Loucy (cell line): ENCODE measurements at regions not wholly inside any gene's neighbourhood (a gene's known extent, or its start where the extent isn't known, plus 50 kb on each side); places are given as distances from the start of the nearest gene placed in this dataset.
"Not testable (repeated sequence)": the region's sequence is repeated elsewhere in the genome, so short reads cannot be mapped to it uniquely, and the experiment has no call there.

ENCODE experiments used
- H2AFZ ChIP-seq: fragments of 200-600 bp; sonication (generic); 2 replicates; pipeline ENCODE4 v1.6.0; 2016; ENCODE audit warnings: antibody characterized with exemption, mild to moderate bottlenecking, low read length, moderate library complexity
- H3F3A ChIP-seq: fragments of 200-600 bp; 2 replicates; pipeline ENCODE4 v1.6.0; 2016; ENCODE audit warnings: antibody characterized with exemption, low read depth, mild to moderate bottlenecking
- H3K27me3 ChIP-seq: fragments of 200-600 bp; sonication (generic); 2 replicates; pipeline ENCODE4 v1.6.1; 2014; ENCODE audit warnings: low read length, mild to moderate bottlenecking; ENCODE audit not compliant: insufficient read depth, poor library complexity, severe bottlenecking
- H3K36me3 ChIP-seq: fragments of 200-600 bp; sonication (generic); 2 replicates; pipeline ENCODE4 v1.6.1; 2016; ENCODE audit warnings: low read length; ENCODE audit not compliant: insufficient read depth
- H3K4me1 ChIP-seq: fragments of 200-600 bp; sonication (generic); 2 replicates; pipeline ENCODE4 v1.5.1; 2014; ENCODE audit warnings: low read length, mild to moderate bottlenecking; ENCODE audit not compliant: insufficient read depth, poor library complexity, severe bottlenecking
- H3K4me2 ChIP-seq: fragments of 200-600 bp; sonication (generic); 2 replicates; pipeline ENCODE4 v1.6.0; 2014; ENCODE audit warnings: antibody characterized with exemption, low read length, low read depth, mild to moderate bottlenecking; ENCODE audit not compliant: poor library complexity, severe bottlenecking
- H3K4me3 ChIP-seq: fragments of 200-600 bp; sonication (generic); 2 replicates; pipeline ENCODE4 v1.5.1; 2014; ENCODE audit warnings: low read length, mild to moderate bottlenecking, mixed read lengths; ENCODE audit not compliant: poor library complexity, severe bottlenecking
- H3K79me2 ChIP-seq: fragments of 200-600 bp; sonication (generic); 2 replicates; pipeline ENCODE4 v1.6.1; 2014; ENCODE audit warnings: low read length; ENCODE audit not compliant: insufficient read depth
- H3K9ac ChIP-seq: fragments of 200-600 bp; sonication (generic); 2 replicates; pipeline ENCODE4 v1.6.0; 2014; ENCODE audit warnings: mild to moderate bottlenecking, low read depth, low read length, moderate library complexity; ENCODE audit not compliant: poor library complexity, severe bottlenecking
- H3K9me2 ChIP-seq: fragments of 200-600 bp; sonication (generic); replicated peaks from 2 replicates; pipeline ENCODE4 v1.6.1; 2016; ENCODE audit warnings: low read depth, low read length, mixed read lengths
- H3K9me3 ChIP-seq: fragments of 200-600 bp; sonication (generic); 2 replicates; pipeline ENCODE4 v1.6.1; 2014; ENCODE audit warnings: mild to moderate bottlenecking, antibody characterized with exemption, low read length, low read depth; ENCODE audit not compliant: insufficient read depth
- H4K20me1 ChIP-seq: fragments of 200-600 bp; sonication (generic); 2 replicates; pipeline ENCODE4 v1.6.0; 2014; ENCODE audit warnings: antibody characterized with exemption, low read length, mild to moderate bottlenecking; ENCODE audit not compliant: insufficient read depth, poor library complexity, severe bottlenecking

DNA sequence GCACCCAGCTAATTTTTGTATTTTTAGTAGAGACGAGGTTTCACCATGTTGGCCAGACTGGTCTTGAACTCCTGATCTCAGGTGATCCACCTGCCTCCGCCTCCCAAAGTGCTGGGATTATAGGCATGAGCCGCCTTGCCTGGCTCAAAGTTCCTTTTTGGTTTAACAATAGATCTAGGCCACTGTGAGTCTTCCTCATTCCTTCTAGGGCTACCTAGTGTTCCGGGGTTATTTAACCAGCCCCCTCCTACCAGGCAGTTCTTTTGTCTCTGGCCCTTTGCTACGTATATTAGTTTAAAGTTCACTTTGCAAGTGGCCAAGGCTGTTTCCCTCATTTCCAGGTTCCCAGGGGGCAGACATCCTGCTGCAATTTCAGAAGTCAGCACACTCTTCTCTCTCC is 75.6 kb downstream of the SPDYE17 start:
- not testable (repeated sequence) for H3K4me1 ChIP-seq, H4K20me1 ChIP-seq, H3K9me2 ChIP-seq, H3F3A ChIP-seq, H3K79me2 ChIP-seq, H3K4me3 ChIP-seq, H3K36me3 ChIP-seq, H3K9me3 ChIP-seq, H2AFZ ChIP-seq, H3K9ac ChIP-seq, H3K4me2 ChIP-seq, H3K27me3 ChIP-seq

GRCh38 chr7:76955124-76955523 is 77.0 kb downstream of the SPDYE17 start:
- not testable (repeated sequence) for H3K4me1 ChIP-seq, H3K9ac ChIP-seq, H3K9me3 ChIP-seq, H3K4me3 ChIP-seq, H3K27me3 ChIP-seq, H3K4me2 ChIP-seq, H3K9me2 ChIP-seq, H4K20me1 ChIP-seq, H3K36me3 ChIP-seq, H3K79me2 ChIP-seq, H3F3A ChIP-seq, H2AFZ ChIP-seq

- not testable (repeated sequence) for H3K79me2 ChIP-seq, H3K27me3 ChIP-seq, H3K4me1 ChIP-seq, H3K9me3 ChIP-seq, H3K9ac ChIP-seq, H3K9me2 ChIP-seq, H3K4me3 ChIP-seq, H3K4me2 ChIP-seq, H4K20me1 ChIP-seq, H3F3A ChIP-seq, H3K36me3 ChIP-seq, H2AFZ ChIP-seq
These were observed 87.6 kb downstream of the SPDYE17 start for GRCh38 chr7:76944603-76945002.

- not testable (repeated sequence) for H3F3A ChIP-seq, H3K36me3 ChIP-seq, H2AFZ ChIP-seq, H3K79me2 ChIP-seq, H3K27me3 ChIP-seq, H3K9me3 ChIP-seq, H3K9ac ChIP-seq, H3K9me2 ChIP-seq, H4K20me1 ChIP-seq, H3K4me2 ChIP-seq, H3K4me3 ChIP-seq, H3K4me1 ChIP-seq
These were observed 90.1 kb downstream of the SPDYE17 start for GRCh38 chr7:76941809-76942765.

DNA sequence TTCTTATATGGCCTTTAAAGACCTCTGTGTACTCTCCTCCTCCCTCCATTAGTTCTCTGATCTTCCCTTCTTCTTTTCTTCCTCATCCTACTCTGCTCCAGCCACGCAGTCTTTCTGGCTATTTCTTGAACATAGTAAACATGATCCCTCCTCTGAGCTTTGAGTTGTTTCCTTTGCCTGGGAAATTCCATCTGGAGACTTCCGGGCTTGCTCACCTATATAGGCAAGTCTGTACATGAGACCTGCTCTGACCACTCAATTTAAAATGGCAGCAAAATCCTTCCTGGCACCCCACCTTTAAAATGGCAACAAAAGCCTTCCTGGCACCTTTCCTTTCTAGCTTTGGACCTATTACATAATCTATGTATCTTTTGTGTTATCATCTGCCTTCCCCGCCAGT is 94.4 kb downstream of the SPDYE17 start:
- H3K36me3 ChIP-seq, H3K27me3 ChIP-seq: not testable (repeated sequence)

GRCh38 chr7:76937330-76937729 is 94.8 kb downstream of the SPDYE17 start:
- not testable (repeated sequence) for H3K4me1 ChIP-seq, H4K20me1 ChIP-seq, H2AFZ ChIP-seq, H3K9me3 ChIP-seq, H3K79me2 ChIP-seq, H3K36me3 ChIP-seq, H3F3A ChIP-seq, H3K4me3 ChIP-seq, H3K27me3 ChIP-seq, H3K4me2 ChIP-seq, H3K9me2 ChIP-seq, H3K9ac ChIP-seq

More for the DNA sequence above, 94.4 kb downstream of the SPDYE17 start:
- not testable (repeated sequence) for H3K4me3 ChIP-seq, H3K9me2 ChIP-seq, H2AFZ ChIP-seq, H3K9me3 ChIP-seq, H3K79me2 ChIP-seq, H3K9ac ChIP-seq, H3F3A ChIP-seq, H3K4me1 ChIP-seq, H4K20me1 ChIP-seq, H3K4me2 ChIP-seq

DNA sequence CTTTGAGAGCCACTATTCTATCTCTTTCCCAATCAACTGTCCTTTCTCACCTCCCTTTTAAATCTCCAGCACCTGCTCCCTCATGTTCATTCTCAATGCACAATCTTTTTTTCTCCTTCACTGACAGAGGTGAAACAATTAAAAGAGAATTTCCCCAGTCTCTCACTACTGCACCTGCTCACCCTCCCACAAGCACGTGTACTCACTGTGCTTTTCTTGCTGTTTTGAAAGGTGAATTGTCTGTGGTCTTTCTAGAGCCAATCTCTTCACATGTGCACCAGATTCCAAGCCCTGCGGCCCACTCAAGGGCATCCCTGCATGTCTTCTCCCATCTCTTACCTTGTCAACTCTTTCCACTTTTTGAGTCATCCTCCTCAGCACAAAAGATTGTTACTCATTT is 95.8 kb downstream of the SPDYE17 start:
- not testable (repeated sequence) for H2AFZ ChIP-seq, H3K36me3 ChIP-seq, H3K27me3 ChIP-seq, H4K20me1 ChIP-seq, H3K9me3 ChIP-seq, H3F3A ChIP-seq, H3K4me3 ChIP-seq, H3K79me2 ChIP-seq, H3K9me2 ChIP-seq, H3K4me2 ChIP-seq, H3K9ac ChIP-seq, H3K4me1 ChIP-seq
